ENCODE measurements at regions not wholly inside any gene's neighbourhood (a gene's known extent, or its start where the extent isn't known, plus 50 kb on each side); places are given as distances from the start of the nearest gene placed in this dataset.

DNA sequence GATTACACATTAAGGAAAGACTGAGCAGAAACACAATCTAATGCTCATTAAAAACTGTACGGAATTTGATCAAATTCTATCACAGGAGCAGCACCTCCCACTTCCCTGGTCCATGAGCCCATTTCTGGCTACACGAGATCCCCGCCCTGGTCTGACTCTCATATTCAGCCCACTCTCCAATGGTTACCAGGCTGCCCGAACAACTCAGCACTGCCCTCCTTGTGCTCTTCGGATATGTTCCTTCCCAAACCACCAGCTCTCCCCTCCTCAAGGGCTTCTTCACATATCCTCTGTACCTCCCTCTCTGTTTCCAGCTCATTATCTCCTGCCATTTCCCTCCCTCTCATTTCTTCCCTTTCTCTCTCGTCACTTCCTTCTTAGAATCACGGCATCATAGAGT is 180.5 kb downstream of the RSL24D1 start:
- DNase-seq = no peak

DNA sequence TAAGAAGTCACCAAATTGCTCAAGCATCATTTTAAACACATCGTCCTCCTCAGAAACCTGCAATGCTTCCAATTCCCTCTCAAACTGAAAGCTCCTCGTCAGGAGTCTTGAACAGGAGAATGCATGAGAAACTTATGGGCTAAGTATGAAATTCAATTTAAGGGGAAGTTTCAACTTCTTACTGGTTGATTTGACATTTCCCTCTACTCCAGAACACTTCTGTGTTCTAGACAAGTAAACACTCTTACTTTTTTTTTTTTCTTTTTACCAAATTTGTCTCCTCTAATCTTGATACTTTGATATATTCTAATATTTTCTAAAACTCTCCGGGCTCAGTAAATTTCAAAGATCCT is 181.7 kb downstream of the RSL24D1 start:
- DNase-seq = no peak

DNA sequence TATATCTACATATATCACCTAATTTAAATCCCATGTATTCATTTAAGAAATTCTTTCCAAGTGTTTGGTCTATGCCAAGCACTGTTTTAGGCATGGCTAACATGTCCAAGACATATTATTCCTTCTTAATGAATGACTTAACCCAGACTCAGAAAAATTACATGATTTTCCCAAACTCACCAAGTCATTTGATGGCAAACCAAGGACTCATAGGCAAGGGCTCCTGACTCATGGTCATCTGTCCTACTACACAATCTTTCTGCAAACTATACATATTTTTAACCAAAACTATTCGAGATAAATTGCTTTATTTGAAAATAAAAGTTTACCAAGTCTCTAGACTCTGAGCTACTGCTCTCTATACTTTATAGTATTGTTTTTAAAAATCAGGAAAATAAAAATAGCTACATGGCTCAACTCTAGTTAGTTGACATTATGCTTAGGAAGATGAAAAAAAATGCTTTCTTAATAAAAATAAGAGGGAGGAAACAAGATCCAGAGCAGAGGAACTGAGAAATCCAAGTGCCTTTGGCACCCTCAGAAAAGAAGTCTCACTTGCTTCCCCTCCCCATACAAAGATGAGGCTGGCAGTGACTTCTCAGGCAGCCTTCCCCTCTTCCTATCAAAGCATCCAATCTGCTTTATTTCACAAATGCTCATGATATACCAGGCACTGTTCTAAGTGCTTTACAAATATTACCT is 182.2 kb downstream of the RSL24D1 start:
- DNase-seq = no peak

DNA sequence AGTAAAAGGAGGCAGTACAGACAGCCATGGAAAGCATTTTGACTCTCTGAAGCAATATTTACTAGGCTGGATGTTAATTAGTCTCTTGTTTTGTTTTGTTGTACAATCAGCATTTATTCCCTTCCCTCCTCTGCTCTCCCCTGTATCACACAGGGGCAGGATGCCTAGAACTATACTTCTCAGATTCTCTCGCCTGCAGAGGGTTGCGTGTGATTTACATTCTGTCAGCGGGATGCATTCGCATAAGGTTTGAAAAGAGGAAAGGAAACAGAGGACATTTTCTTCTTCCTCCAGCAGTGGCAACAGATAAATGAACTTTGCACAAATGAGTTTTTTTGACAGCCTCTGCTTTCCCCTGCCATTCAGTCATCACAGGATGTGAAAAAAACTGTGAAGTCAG is 188.3 kb downstream of the RSL24D1 start:
- DNase-seq = no peak

DNA sequence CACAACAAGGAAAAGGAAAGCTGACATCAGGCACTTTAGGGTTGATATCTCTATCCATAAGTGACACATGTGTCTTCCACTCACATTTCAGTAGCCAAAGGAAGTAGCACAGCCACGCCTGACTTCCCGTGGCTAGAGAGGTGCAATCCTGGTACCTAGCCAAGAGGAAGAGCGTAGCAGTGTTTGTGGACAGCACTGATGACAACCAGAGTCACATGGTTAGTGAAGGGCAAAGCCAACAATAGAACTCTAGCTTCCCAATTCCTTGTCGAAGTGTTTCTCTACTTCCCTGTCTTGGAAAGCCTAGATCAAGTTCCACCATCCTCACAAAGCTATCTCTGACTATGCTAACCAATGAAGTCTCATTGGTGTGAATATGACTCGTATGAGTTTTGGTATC is 189.2 kb downstream of the RSL24D1 start:
- no peak for DNase-seq

DNA sequence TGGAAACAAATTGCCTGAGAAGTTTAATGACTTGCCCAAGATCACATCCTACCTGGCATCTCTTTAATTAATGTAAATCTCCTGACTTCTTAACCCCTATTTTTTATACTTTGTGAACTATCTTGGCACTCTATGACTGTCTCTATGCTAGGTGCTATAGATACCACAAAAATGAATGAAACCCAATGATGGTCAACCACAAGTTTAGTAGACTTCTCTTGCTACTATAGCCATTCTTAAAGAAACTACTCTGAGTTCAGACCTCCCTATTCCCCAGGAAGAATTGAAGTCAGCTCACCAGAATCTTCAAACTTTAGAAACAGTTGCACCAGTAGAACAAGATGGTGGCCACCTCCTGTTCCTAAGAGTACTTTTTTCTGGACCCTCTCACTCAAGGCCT is 191.1 kb downstream of the RSL24D1 start:
- no peak for DNase-seq

DNA sequence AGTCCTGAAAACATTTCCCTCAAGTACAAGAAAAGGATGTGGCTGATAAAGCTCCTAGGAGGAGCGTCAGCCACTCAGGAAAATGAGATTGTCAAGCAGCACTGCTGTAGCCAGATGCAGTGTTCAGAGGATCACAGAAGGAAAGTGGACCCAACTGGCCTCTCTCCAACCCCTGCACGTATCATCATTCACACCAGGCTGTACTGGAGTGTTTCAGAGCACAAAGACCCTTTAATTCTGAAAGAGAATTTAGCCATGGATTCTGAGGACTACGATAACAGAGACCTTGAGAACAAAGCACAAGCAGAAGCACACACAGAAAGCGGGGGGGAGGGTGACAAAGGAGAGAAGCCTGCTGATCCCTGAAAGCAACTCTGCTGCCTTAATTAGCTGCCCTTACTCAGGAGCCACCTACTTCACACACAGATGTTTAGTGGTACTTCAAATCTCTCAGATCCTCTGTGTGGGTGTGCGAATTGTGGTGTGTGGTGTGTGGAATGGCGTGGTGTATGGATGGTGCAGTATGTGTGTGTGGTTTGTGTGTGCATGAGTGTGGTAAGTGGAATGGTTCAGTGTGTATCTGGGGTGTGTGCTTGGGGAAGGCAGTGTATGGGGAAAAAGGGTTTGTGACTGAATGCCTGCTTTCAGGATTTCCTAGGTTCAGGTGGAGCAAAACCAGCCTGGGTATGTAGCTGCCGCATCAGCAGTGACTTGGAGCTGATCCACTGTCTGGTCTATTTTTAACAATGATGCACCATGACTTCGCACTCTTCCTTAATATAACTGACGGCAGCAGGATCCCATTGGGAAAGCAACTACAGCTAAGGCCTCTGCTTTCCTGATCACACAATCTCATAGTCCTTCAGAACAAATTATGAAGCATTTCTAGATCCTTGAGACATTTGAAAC is 192.5 kb downstream of the RSL24D1 start:
- DNase-seq = no peak

DNA sequence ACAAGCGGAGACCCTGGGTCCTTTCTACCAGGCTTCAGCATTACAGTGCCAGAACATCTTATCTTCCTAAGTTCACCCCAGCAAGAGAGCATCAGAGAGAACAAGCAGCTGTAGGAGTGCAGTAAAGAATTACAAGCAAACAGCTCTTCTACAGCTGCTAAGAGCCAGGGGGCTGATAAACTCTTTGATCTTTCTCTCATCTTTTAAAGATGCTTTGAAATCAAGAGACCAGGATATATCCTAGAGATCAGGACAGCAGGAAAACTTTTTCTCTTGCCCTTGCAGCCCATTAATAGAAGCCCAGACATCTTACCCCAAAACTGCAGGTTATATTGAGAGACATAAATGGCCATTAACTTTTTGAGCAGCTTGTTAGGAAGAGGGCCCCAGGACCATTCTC is 198.1 kb downstream of the RSL24D1 start:
- DNase-seq = no peak

DNA sequence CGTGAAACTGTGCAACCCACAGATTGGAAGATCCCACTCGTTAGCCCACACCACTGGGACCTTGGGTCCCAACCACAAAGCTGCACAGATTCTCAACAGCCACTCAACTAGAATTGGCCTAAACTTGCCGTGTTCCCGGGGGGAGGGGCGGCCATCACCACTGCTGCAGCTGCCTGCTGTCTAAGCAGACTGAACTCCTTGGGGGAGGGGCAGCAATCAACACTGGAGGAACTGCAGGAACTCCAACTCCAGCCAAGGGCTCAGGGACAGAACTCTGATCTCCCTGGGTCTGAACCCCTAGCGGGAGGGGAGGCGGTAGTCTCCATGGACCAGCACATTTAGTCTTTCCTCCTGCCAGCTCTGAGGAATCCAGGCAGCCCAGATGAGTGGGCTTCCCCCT is 205.9 kb downstream of the RSL24D1 start:
- no peak for DNase-seq

DNA sequence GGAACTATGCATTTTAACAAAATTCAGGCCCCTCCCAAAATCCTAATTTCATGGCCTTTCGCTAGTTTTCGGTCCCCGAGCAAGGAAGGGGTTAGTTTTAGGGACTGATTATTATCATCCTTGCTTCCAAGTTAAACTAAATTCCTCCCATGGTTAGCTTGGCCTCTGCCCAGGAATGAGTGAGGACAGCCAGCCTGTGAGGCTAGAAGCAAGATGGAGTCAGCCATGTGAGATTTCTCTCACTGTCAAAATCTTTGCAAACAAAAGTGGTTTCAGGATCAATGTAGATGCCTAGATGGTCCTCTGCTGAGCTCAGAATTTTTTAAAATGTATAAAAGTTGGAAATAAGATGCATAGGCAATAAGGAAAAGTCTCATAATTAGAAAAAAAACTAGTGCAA is 208.9 kb downstream of the RSL24D1 start:
- DNase-seq = no peak

DNA sequence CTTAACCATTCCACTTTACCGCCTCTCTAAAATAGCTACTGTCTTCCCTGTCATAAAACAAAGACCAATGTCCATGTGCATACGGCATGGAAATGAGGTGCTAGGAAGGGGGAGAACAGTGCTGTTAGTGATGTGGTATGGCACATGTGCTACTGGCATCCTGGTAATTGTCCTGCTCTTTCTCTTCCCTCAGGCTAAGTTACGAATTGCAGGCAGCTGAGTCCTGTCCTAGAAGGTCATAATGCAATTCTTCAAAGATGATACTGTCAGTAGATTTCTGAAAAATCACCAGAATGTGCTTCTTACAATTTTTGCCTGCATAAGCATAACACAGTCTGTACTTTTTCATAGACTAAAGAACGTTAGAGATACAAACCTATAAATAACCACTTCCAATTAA is 216.8 kb downstream of the RSL24D1 start:
- DNase-seq = no peak

DNA sequence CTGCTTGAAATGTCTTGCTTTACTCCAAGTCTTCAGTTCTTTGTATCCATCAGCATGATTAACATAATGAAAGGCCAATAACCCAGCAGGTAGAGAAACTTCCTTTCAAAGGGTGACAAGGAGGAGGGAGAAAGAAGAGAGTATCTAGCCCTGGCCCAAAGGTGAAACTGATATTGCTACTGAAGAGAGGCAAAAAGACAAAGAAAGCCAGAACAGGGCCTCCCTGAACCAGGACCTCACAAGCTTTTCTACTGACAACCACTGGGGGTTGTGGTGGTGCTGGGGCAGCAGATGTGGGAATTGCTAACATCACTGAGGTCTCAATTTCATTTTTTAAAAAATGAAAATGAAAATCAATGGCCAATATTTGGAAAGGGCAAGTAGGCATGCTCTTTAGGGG is 234.1 kb downstream of the RSL24D1 start:
- DNase-seq = no peak

DNA sequence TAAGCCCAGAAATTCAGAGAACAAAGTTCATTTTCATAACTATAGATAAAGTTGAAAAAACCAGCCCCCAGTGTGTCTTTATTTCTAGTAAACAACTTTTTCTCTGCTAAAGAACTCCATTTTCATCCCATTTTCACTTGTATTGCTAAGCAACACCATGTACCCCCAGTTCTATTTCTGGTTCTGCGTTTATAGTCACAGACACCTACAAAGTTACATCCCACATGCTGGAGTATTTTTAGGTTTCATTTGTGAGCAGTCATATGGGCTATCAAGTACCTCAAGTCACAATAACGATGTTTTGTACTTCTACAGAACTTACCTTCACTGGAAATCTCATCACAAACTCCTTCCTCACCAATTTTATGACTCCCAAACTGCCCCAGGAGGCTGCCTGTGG is 236.5 kb downstream of the RSL24D1 start:
- no peak for DNase-seq

DNA sequence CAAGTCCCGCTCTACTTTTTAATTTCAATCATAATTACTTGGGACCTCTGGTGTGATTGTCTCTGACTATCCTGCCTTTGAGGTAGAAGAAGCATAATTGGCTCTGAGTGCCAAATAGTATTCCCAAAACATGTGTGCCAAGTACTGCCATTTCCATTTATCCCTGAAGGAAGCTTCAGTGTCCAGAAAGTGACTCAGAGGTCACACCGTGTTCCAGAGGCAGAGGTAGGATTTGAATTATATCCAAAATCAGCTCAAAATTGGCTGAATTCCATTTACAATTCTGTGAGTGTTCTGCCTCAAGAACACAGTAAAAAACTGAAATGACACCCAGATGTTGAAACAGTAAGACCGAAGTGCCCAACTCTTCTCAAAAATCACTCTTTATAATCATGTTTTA is 255.3 kb downstream of the RSL24D1 start:
- DNase-seq = no peak

DNA sequence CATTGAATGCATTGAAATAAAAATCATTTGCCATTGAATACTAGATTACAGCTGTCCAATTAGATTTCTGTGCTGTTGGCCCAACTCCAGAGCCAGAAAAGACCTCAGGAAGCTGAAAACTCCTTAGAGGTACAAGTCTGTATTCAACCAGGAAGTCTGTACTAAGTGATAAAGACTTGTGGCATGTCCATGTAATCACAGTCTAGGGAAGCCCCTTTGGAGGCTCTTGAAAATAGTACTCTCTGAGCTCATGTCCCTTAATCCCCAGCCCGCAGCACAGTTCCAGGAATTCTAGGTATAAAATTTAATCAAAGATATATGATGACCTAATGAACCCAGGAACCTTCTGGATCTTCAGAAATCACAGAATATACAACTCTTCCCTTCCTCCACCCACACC is 279.4 kb downstream of the RSL24D1 start:
- DNase-seq = no peak

DNA sequence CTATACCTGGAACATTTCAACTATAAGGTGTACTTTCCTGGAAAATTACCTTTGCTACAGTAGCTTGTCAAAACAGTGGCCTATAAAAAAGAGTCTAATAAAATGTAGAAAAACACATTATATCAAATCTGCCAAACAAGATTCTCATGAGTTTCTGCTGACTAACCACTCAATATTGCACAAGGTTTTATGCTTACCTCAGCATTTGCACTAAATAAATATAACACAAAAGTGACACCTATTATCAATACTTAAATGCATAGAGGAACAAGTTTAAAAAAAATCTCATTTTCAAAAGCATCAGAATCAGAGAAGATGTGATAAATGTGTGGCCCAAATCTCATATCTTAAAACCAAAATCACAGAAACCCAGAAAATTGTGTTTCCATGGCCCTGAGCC is 281.4 kb downstream of the RSL24D1 start:
- DNase-seq = no peak

DNA sequence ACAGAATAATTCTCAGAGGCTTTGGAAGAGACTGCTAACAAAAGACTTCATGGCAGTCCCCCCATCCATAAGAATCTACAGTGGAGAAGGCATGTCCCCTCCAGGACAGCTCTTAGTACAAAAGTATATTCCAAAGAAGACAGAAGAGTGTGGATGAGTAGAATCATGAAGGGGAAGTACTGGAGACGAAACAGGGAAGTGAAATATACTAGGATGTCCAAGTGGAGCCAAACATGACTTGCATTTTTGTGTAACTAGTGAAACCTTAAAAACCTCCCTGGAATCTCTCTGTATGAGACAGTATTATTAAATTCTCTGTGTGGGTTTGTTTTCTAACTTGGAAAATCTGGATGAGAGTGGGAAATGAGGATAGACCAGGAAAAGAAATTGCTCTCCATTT is 312.4 kb downstream of the RSL24D1 start:
- no peak for DNase-seq

DNA sequence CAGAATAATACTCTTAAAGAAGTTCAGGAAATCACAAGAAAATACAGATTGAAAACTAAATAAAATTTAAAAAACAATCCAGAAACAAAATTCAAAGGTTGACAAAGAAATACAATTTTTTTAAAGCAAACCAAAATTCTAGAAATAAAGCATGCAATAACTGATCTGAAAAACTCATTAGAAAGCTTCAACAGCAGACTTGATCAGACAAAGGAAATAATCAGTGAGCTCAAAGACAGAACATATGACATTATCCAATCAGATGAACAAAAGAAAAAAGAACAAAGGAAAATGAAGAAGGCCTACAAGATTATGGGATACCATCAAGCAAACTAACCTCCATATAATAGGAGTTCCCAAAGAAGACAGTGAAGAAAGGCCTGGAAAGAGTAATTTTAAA is 336.8 kb downstream of the RSL24D1 start:
- no peak for DNase-seq

DNA sequence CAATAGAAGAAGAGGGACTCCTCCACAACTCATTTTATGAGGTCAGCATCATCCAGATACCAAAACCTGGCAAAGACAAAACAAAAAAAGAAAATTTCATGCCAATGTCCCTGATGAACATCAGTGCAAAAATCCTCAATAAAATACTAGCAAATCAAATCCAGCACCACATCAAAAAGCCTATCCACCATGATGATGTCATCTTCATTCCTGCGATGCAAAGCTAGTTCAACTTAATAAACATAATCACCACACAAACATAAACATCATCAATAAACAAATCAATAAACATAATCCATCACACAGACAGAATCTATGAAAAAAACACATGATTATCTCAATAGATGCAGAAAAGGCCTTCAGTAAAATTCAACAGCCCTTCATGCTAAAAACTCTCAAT is 342.1 kb downstream of the RSL24D1 start:
- DNase-seq = no peak

DNA sequence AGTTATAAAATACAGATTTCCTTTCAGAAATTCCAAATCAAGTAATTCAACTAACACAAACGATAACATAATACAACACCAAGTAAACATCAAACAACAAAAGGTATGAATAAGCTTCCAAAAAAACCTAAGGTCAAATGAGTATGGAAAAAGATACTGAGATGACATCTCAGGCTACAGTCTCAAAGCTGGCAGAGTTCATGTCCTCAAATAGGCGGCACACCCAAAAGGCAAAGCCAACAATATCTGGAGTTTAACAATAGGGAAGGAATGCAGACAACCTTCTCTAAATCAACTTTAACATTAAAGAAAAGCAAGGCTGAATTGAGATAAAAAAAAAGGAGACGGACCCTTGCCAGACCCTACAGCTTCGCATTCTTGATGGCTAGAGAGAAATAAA is 346.6 kb downstream of the RSL24D1 start:
- no peak for DNase-seq

DNA sequence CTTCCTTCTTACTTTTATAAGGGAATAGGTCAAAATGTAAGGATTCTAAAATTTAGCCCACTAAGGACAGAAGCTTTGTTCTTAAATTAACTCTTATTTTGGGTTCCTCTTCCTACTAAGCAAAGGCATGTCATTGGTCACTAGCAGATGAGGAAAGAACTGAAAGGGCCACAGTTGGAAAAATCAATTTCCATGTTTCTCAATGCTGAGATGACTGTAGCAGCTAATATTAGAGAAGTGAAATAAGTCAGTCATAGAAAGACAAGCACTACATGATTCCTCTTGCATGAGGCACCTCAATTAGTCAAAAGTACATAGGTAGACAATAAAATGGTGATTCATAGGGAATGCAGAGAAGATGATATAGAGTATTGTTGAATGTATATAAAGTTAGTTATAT is 353.7 kb downstream of the RSL24D1 start:
- DNase-seq = no peak

DNA sequence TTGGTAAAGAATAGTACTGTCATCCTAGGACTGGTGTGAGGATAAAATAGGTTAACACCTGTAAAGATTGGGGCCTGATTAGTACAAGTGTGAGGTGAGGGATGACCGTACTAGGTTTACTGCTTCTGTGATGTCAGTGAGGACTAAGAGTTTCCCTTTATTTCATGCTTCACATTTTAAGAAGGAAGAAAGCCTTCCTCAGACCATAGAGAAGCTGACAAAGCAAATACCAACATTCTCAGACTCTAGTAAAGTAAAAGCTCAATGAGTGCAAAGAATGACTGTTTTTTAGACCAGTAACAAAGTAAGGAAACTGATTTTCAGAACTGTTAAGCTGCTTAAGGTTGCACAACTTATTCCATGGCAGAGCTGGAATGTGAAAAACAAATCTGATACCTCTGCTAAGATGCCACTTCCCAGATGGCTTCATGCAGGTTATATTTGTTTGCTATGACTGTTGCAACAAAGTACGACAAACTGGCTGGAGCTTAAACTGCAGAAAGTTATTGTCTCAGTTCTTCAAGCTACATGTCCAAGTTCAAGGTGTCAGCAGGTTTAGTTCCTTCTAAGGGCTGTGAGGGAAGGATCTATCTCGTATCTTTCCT is 354.9 kb downstream of the RSL24D1 start:
- no peak for DNase-seq

DNA sequence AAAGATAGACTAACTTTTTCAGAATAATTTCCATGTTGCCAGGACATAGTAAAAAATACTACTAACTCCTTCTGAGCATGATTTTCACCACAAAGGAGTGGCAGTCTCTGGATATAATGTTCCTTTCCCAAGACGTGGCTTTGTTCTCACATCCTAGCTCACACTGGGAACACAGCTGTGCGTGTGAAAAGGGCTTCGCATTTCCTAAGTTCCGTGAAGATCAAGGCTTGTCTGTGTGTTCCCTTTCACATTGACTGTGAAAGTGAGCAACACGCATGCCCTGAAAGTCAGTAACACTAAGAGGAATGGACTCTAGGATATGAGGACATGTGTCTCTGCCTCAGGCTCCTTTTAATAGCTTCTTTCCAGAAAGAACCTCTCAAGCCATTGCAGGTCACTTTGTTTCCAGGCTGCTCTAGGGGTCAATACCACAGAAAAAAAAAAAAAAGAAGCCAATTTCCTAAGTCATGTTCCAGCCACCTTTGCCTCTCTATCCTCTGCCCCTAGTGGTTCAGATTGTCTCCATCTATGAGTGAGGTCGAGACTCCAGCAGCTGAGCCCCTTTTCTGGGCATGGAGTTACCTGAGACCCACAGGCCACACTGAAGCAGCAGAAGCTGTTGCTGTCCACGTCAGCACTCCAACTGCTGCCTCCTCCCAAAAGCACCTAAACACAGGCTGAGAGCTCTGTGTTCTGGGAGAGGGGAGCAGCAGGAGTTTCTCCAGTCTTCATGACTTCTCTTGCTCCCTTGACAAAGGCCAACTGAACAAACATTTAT is 355.9 kb downstream of the RSL24D1 start:
- no peak for DNase-seq
